SK-N-SH treated with all-trans-retinoic acid at 6 μM for 48 hours (cell line): ENCODE measurements at regions not wholly inside any gene's neighbourhood (a gene's known extent, or its start where the extent isn't known, plus 50 kb on each side); places are given as distances from the start of the nearest gene placed in this dataset.

Source experiments
- CSDC2 ChIP-seq: fragments of 250-450 bp; sonication (Bioruptor Pico); IDR thresholded peaks from 2 replicates; pipeline ENCODE4 v1.5.0; 2020; ENCODE audit warnings: mild to moderate bottlenecking, moderate library complexity
- ISL1 ChIP-seq: fragments of 250-450 bp; sonication (Bioruptor Pico); IDR thresholded peaks from 2 replicates; pipeline ENCODE4 v2.1.2; 2022; ENCODE audit warnings: mild to moderate bottlenecking, moderate library complexity
- ZFP30 ChIP-seq: fragments of 450-650 bp; formaldehyde crosslinking; IDR thresholded peaks from 2 replicates; pipeline ENCODE4 v1.5.0; 2022; ENCODE audit warnings: mild to moderate bottlenecking, moderate library complexity

GRCh38 chr17:65293584-65294180 lies 156.5 kb downstream of the RGS9 start:
- no peak for TF ChIP-seq CSDC2 (CRISPR knock-in tag)
- no peak for TF ChIP-seq ZFP30 (CRISPR knock-in tag)
- no peak for TF ChIP-seq ISL1 (CRISPR knock-in tag)
